ENCODE measurements at regions not wholly inside any gene's neighbourhood (a gene's known extent, or its start where the extent isn't known, plus 50 kb on each side); places are given as distances from the start of the nearest gene placed in this dataset.

GRCh38 chr5:4405614-4406219, 734.4 kb upstream of the ADAMTS16 start:
- CTCF ChIA-PET = no interaction called here
- DNase-seq = no peak
- Mint-ChIP-seq H3K27ac (ENCODE audit: unreplicated experiment) (no peak overlapping the region), H3K4me3 (ENCODE audit: low read depth, unreplicated experiment) (no peak overlapping the region), H3K9me3 (ENCODE audit: low read depth, unreplicated experiment) (peaks cover 18% of the 10 kb centered on the region), H3K36me3 (ENCODE audit: insufficient read depth, unreplicated experiment) (no peaks in the 10 kb centered on the region), H3K4me1 (ENCODE audit: low read depth, unreplicated experiment) (no peaks in the 10 kb centered on the region), H3K27me3 (ENCODE audit: unreplicated experiment) (no peaks in the 10 kb centered on the region)
- intact Hi-C loops (cut with micrococcal nuclease; ENCODE audit: unreplicated experiment) = no loop called here
- BruUV-seq (replicated peaks) = no TSS peak
- TF ChIP-seq, protein P1, sequence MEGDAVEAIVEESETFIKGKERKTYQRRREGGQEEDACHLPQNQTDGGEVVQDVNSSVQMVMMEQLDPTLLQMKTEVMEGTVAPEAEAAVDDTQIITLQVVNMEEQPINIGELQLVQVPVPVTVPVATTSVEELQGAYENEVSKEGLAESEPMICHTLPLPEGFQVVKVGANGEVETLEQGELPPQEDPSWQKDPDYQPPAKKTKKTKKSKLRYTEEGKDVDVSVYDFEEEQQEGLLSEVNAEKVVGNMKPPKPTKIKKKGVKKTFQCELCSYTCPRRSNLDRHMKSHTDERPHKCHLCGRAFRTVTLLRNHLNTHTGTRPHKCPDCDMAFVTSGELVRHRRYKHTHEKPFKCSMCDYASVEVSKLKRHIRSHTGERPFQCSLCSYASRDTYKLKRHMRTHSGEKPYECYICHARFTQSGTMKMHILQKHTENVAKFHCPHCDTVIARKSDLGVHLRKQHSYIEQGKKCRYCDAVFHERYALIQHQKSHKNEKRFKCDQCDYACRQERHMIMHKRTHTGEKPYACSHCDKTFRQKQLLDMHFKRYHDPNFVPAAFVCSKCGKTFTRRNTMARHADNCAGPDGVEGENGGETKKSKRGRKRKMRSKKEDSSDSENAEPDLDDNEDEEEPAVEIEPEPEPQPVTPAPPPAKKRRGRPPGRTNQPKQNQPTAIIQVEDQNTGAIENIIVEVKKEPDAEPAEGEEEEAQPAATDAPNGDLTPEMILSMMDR (IDR thresholded peaks at IDR 0.05; ENCODE audit: unreplicated experiment) = no peak

GRCh38 chr5:4410151-4410550, 730.0 kb upstream of the ADAMTS16 start:
- no TSS peak for BruUV-seq (replicated peaks)
- Mint-ChIP-seq H3K27ac (ENCODE audit: unreplicated experiment) (no peak overlapping the region), H3K4me3 (ENCODE audit: low read depth, unreplicated experiment) (no peak overlapping the region), H3K4me1 (ENCODE audit: low read depth, unreplicated experiment) (no peaks in the 10 kb centered on the region), H3K9me3 (ENCODE audit: low read depth, unreplicated experiment) (peaks cover 23% of the 10 kb centered on the region), H3K27me3 (ENCODE audit: unreplicated experiment) (no peaks in the 10 kb centered on the region), H3K36me3 (ENCODE audit: insufficient read depth, unreplicated experiment) (no peaks in the 10 kb centered on the region)
- no peak for DNase-seq
- intact Hi-C loops (cut with micrococcal nuclease; ENCODE audit: unreplicated experiment) = no loop called here
- TF ChIP-seq, protein P1 (IDR thresholded peaks at IDR 0.05; ENCODE audit: unreplicated experiment) = no peak
- CTCF ChIA-PET = no interaction called here

- intact Hi-C loops (cut with micrococcal nuclease; ENCODE audit: unreplicated experiment) = no loop called here
- no peak overlapping the region for H3K27ac Mint-ChIP-seq (ENCODE audit: unreplicated experiment)
- DNase-seq = no peak
Observed at GRCh38 chr5:4411664-4412063, 728.5 kb upstream of the ADAMTS16 start.

GRCh38 chr5:4413996-4414395, 726.1 kb upstream of the ADAMTS16 start:
- H3K27me3 Mint-ChIP-seq (ENCODE audit: unreplicated experiment) = no peaks in the 10 kb centered on the region
- no peaks in the 10 kb centered on the region for H3K4me1 Mint-ChIP-seq (ENCODE audit: low read depth, unreplicated experiment)
- H3K36me3 Mint-ChIP-seq (ENCODE audit: insufficient read depth, unreplicated experiment) = no peaks in the 10 kb centered on the region
- peaks cover 19% of the 10 kb centered on the region for H3K9me3 Mint-ChIP-seq (ENCODE audit: low read depth, unreplicated experiment)
- TF ChIP-seq, protein P1 (IDR thresholded peaks at IDR 0.05; ENCODE audit: unreplicated experiment) = no peak
- DNase-seq = no peak
- BruUV-seq (replicated peaks) = no TSS peak
- CTCF ChIA-PET = no interaction called here
- H3K4me3 Mint-ChIP-seq (ENCODE audit: low read depth, unreplicated experiment) = no peak overlapping the region
- H3K27ac Mint-ChIP-seq (ENCODE audit: unreplicated experiment) = no peak overlapping the region
- intact Hi-C loops (cut with micrococcal nuclease; ENCODE audit: unreplicated experiment) = no loop called here

More at GRCh38 chr5:4411664-4412063, 728.5 kb upstream of the ADAMTS16 start:
- Mint-ChIP-seq H3K9me3 (ENCODE audit: low read depth, unreplicated experiment) (peaks cover 17% of the 10 kb centered on the region), H3K4me3 (ENCODE audit: low read depth, unreplicated experiment) (no peak overlapping the region), H3K27me3 (ENCODE audit: unreplicated experiment) (no peaks in the 10 kb centered on the region), H3K4me1 (ENCODE audit: low read depth, unreplicated experiment) (no peaks in the 10 kb centered on the region), H3K36me3 (ENCODE audit: insufficient read depth, unreplicated experiment) (no peaks in the 10 kb centered on the region)
- TF ChIP-seq, protein P1 (IDR thresholded peaks at IDR 0.05; ENCODE audit: unreplicated experiment) = no peak
- CTCF ChIA-PET = no interaction called here
- BruUV-seq (replicated peaks) = no TSS peak
